ENCODE measurements at regions not wholly inside any gene's neighbourhood (a gene's known extent, or its start where the extent isn't known, plus 50 kb on each side); places are given as distances from the start of the nearest gene placed in this dataset.

GRCh38 chr18:5746844-5747243 lies 148.5 kb downstream of the TMEM200C start:
- no peaks in the 10 kb centered on the region for H3K27me3 Mint-ChIP-seq
- H3K27ac Mint-ChIP-seq: no peak overlapping the region
- no peaks in the 10 kb centered on the region for H3K9me3 Mint-ChIP-seq
- H3K36me3 Mint-ChIP-seq (ENCODE audit: low read depth): no peaks in the 10 kb centered on the region
- DNase-seq: no peak
- intact Hi-C loops (cut with micrococcal nuclease): no loop called here
- no peaks in the 10 kb centered on the region for H3K4me1 Mint-ChIP-seq
- no peak overlapping the region for H3K4me3 Mint-ChIP-seq

- no peak overlapping the region for H3K27ac Mint-ChIP-seq
- no peak for DNase-seq
- H3K4me3 Mint-ChIP-seq: no peak overlapping the region
- H3K4me1 Mint-ChIP-seq: no peaks in the 10 kb centered on the region
- no peaks in the 10 kb centered on the region for H3K9me3 Mint-ChIP-seq
- intact Hi-C loops (cut with micrococcal nuclease): no loop called here
- H3K36me3 Mint-ChIP-seq (ENCODE audit: low read depth): no peaks in the 10 kb centered on the region
- H3K27me3 Mint-ChIP-seq: no peaks in the 10 kb centered on the region
Measured at GRCh38 chr18:5744659-5745058, 150.7 kb downstream of the TMEM200C start.

- Mint-ChIP-seq H3K27me3 (no peaks in the 10 kb centered on the region), H3K9me3 (no peaks in the 10 kb centered on the region), H3K36me3 (ENCODE audit: low read depth) (no peaks in the 10 kb centered on the region), H3K4me1 (no peaks in the 10 kb centered on the region), H3K27ac (no peak overlapping the region), H3K4me3 (no peak overlapping the region)
- intact Hi-C loops (cut with micrococcal nuclease): no loop called here
- no peak for DNase-seq
Measured at GRCh38 chr18:5738526-5738925, 156.8 kb downstream of the TMEM200C start.

- H3K9me3 Mint-ChIP-seq: no peaks in the 10 kb centered on the region
- H3K4me1 Mint-ChIP-seq: no peaks in the 10 kb centered on the region
- H3K27ac Mint-ChIP-seq: no peak overlapping the region
- H3K36me3 Mint-ChIP-seq (ENCODE audit: low read depth): no peaks in the 10 kb centered on the region
- DNase-seq: no peak
- H3K27me3 Mint-ChIP-seq: no peaks in the 10 kb centered on the region
- intact Hi-C loops (cut with micrococcal nuclease): no loop called here
- no peak overlapping the region for H3K4me3 Mint-ChIP-seq
Measured at GRCh38 chr18:5732318-5732717, 163.0 kb downstream of the TMEM200C start.

- intact Hi-C loops (cut with micrococcal nuclease): no loop called here
- Mint-ChIP-seq H3K27me3 (no peaks in the 10 kb centered on the region), H3K4me1 (no peaks in the 10 kb centered on the region), H3K9me3 (no peaks in the 10 kb centered on the region), H3K27ac (no peak overlapping the region), H3K4me3 (no peak overlapping the region), H3K36me3 (ENCODE audit: low read depth) (no peaks in the 10 kb centered on the region)
- DNase-seq: no peak
Measured at GRCh38 chr18:5729983-5730699, 165.2 kb downstream of the TMEM200C start.

- no peak for DNase-seq
- H3K4me1 Mint-ChIP-seq: no peaks in the 10 kb centered on the region
- no peaks in the 10 kb centered on the region for H3K9me3 Mint-ChIP-seq
- no peaks in the 10 kb centered on the region for H3K36me3 Mint-ChIP-seq (ENCODE audit: low read depth)
- no peak overlapping the region for H3K4me3 Mint-ChIP-seq
- intact Hi-C loops (cut with micrococcal nuclease): no loop called here
- H3K27ac Mint-ChIP-seq: no peak overlapping the region
- no peaks in the 10 kb centered on the region for H3K27me3 Mint-ChIP-seq
Measured at GRCh38 chr18:5728531-5728930, 166.8 kb downstream of the TMEM200C start.

- H3K27me3 Mint-ChIP-seq: no peaks in the 10 kb centered on the region
- H3K4me3 Mint-ChIP-seq: no peak overlapping the region
- H3K27ac Mint-ChIP-seq: no peak overlapping the region
- no peaks in the 10 kb centered on the region for H3K36me3 Mint-ChIP-seq (ENCODE audit: low read depth)
- no peaks in the 10 kb centered on the region for H3K4me1 Mint-ChIP-seq
- no peak for DNase-seq
- intact Hi-C loops (cut with micrococcal nuclease): no loop called here
- H3K9me3 Mint-ChIP-seq: no peaks in the 10 kb centered on the region
Measured at GRCh38 chr18:5726011-5726410, 169.3 kb downstream of the TMEM200C start.

- no peak overlapping the region for H3K27ac Mint-ChIP-seq
- no peaks in the 10 kb centered on the region for H3K4me1 Mint-ChIP-seq
- no peaks in the 10 kb centered on the region for H3K9me3 Mint-ChIP-seq
- no peak overlapping the region for H3K4me3 Mint-ChIP-seq
- H3K36me3 Mint-ChIP-seq (ENCODE audit: low read depth): no peaks in the 10 kb centered on the region
- H3K27me3 Mint-ChIP-seq: no peaks in the 10 kb centered on the region
- no peak for DNase-seq
- intact Hi-C loops (cut with micrococcal nuclease): no loop called here
Measured at GRCh38 chr18:5721924-5722323, 173.4 kb downstream of the TMEM200C start.

- no peaks in the 10 kb centered on the region for H3K36me3 Mint-ChIP-seq (ENCODE audit: low read depth)
- intact Hi-C loops (cut with micrococcal nuclease): no loop called here
- H3K4me1 Mint-ChIP-seq: no peaks in the 10 kb centered on the region
- H3K4me3 Mint-ChIP-seq: no peak overlapping the region
- no peaks in the 10 kb centered on the region for H3K27me3 Mint-ChIP-seq
- H3K27ac Mint-ChIP-seq: no peak overlapping the region
- H3K9me3 Mint-ChIP-seq: no peaks in the 10 kb centered on the region
- no peak for DNase-seq
Measured at GRCh38 chr18:5720132-5720531, 175.2 kb downstream of the TMEM200C start.

- no peak for DNase-seq
- no peaks in the 10 kb centered on the region for H3K9me3 Mint-ChIP-seq
- no peak overlapping the region for H3K27ac Mint-ChIP-seq
- no peaks in the 10 kb centered on the region for H3K27me3 Mint-ChIP-seq
- H3K4me3 Mint-ChIP-seq: no peak overlapping the region
- intact Hi-C loops (cut with micrococcal nuclease): no loop called here
- no peaks in the 10 kb centered on the region for H3K36me3 Mint-ChIP-seq (ENCODE audit: low read depth)
- H3K4me1 Mint-ChIP-seq: no peaks in the 10 kb centered on the region
Measured at GRCh38 chr18:5717256-5717655, 173.5 kb upstream of the EPB41L3 start.

GRCh38 chr18:5710676-5711075 lies 166.9 kb upstream of the EPB41L3 start:
- H3K36me3 Mint-ChIP-seq (ENCODE audit: low read depth): no peaks in the 10 kb centered on the region
- intact Hi-C loops (cut with micrococcal nuclease): no loop called here
- no peaks in the 10 kb centered on the region for H3K27me3 Mint-ChIP-seq
- no peak for DNase-seq
- H3K4me1 Mint-ChIP-seq: no peaks in the 10 kb centered on the region
- H3K27ac Mint-ChIP-seq: no peak overlapping the region
- no peaks in the 10 kb centered on the region for H3K9me3 Mint-ChIP-seq
- no peak overlapping the region for H3K4me3 Mint-ChIP-seq

- no peak overlapping the region for H3K27ac Mint-ChIP-seq
- intact Hi-C loops (cut with micrococcal nuclease): no loop called here
- H3K4me3 Mint-ChIP-seq: no peak overlapping the region
- H3K36me3 Mint-ChIP-seq (ENCODE audit: low read depth): no peaks in the 10 kb centered on the region
- H3K27me3 Mint-ChIP-seq: no peaks in the 10 kb centered on the region
- DNase-seq: no peak
- H3K9me3 Mint-ChIP-seq: no peaks in the 10 kb centered on the region
- no peaks in the 10 kb centered on the region for H3K4me1 Mint-ChIP-seq
Measured at GRCh38 chr18:5710235-5710634, 166.4 kb upstream of the EPB41L3 start.

- Mint-ChIP-seq H3K36me3 (ENCODE audit: low read depth) (no peaks in the 10 kb centered on the region), H3K27me3 (no peaks in the 10 kb centered on the region), H3K4me3 (no peak overlapping the region), H3K9me3 (no peaks in the 10 kb centered on the region), H3K4me1 (no peaks in the 10 kb centered on the region), H3K27ac (no peak overlapping the region)
- intact Hi-C loops (cut with micrococcal nuclease): no loop called here
- no peak for DNase-seq
Measured at GRCh38 chr18:5709476-5710095, 165.8 kb upstream of the EPB41L3 start.

- Mint-ChIP-seq H3K27ac (no peak overlapping the region), H3K4me3 (no peak overlapping the region), H3K27me3 (no peaks in the 10 kb centered on the region), H3K4me1 (no peaks in the 10 kb centered on the region), H3K36me3 (ENCODE audit: low read depth) (no peaks in the 10 kb centered on the region), H3K9me3 (no peaks in the 10 kb centered on the region)
- peak; percentile 12 for DNase-seq
- intact Hi-C loops (cut with micrococcal nuclease): no loop called here
Measured at GRCh38 chr18:5707586-5707985, 163.8 kb upstream of the EPB41L3 start.

- intact Hi-C loops (cut with micrococcal nuclease): no loop called here
- Mint-ChIP-seq H3K4me1 (no peaks in the 10 kb centered on the region), H3K4me3 (no peak overlapping the region), H3K27ac (no peak overlapping the region), H3K36me3 (ENCODE audit: low read depth) (no peaks in the 10 kb centered on the region), H3K9me3 (no peaks in the 10 kb centered on the region), H3K27me3 (no peaks in the 10 kb centered on the region)
- DNase-seq: no peak
Measured at GRCh38 chr18:5705393-5705792, 161.6 kb upstream of the EPB41L3 start.
